ENCODE measurements at regions not wholly inside any gene's neighbourhood (a gene's known extent, or its start where the extent isn't known, plus 50 kb on each side); places are given as distances from the start of the nearest gene placed in this dataset.

GRCh38 chr2:71860381-71860926 is 287.2 kb downstream of the CYP26B1 start:
- no peak for DNase-seq

GRCh38 chr2:71859211-71859847 is 288.3 kb downstream of the CYP26B1 start:
- DNase-seq: no peak

GRCh38 chr2:71858071-71858470 is 289.6 kb downstream of the CYP26B1 start:
- no peak for DNase-seq

- no peak for DNase-seq
These were observed 290.0 kb downstream of the CYP26B1 start for GRCh38 chr2:71857636-71858035.

GRCh38 chr2:71856773-71857525 is 290.7 kb downstream of the CYP26B1 start:
- DNase-seq: no peak

GRCh38 chr2:71853858-71854257 is 293.8 kb downstream of the CYP26B1 start:
- no peak for DNase-seq

- no peak for DNase-seq
These were observed 295.4 kb downstream of the CYP26B1 start for GRCh38 chr2:71852141-71852711.

- no peak for DNase-seq
These were observed 296.4 kb downstream of the CYP26B1 start for GRCh38 chr2:71851094-71851750.

GRCh38 chr2:71850306-71850801 is 297.3 kb downstream of the CYP26B1 start:
- no peak for DNase-seq

GRCh38 chr2:71849607-71850305 is 297.9 kb downstream of the CYP26B1 start:
- DNase-seq: no peak

- DNase-seq: no peak
These were observed 298.6 kb downstream of the CYP26B1 start for GRCh38 chr2:71849111-71849510.

GRCh38 chr2:71846669-71847291 is 300.9 kb downstream of the CYP26B1 start:
- DNase-seq: no peak

GRCh38 chr2:71846072-71846471 is 301.6 kb downstream of the CYP26B1 start:
- no peak for DNase-seq

- DNase-seq: no peak
These were observed 302.7 kb downstream of the CYP26B1 start for GRCh38 chr2:71844967-71845366.

- peak in 1 of 2 experiments; percentile 11 for DNase-seq
These were observed 304.2 kb downstream of the CYP26B1 start for GRCh38 chr2:71843391-71843850.

- DNase-seq: no peak
These were observed 304.9 kb downstream of the CYP26B1 start for GRCh38 chr2:71842744-71843143.

- DNase-seq: no peak
These were observed 307.8 kb downstream of the CYP26B1 start for GRCh38 chr2:71839826-71840225.

GRCh38 chr2:71834796-71835195 is 312.9 kb downstream of the CYP26B1 start:
- no peak for DNase-seq

- DNase-seq: no peak
These were observed 313.7 kb downstream of the CYP26B1 start for GRCh38 chr2:71833855-71834560.

GRCh38 chr2:71833272-71833671 is 314.4 kb downstream of the CYP26B1 start:
- no peak for DNase-seq

GRCh38 chr2:71832844-71833243 is 314.8 kb downstream of the CYP26B1 start:
- no peak for DNase-seq
